ENCODE measurements at regions not wholly inside any gene's neighbourhood (a gene's known extent, or its start where the extent isn't known, plus 50 kb on each side); places are given as distances from the start of the nearest gene placed in this dataset.
"Not testable (repeated sequence)": the region's sequence is repeated elsewhere in the genome, so short reads cannot be mapped to it uniquely, and the experiment has no call there.

DNA sequence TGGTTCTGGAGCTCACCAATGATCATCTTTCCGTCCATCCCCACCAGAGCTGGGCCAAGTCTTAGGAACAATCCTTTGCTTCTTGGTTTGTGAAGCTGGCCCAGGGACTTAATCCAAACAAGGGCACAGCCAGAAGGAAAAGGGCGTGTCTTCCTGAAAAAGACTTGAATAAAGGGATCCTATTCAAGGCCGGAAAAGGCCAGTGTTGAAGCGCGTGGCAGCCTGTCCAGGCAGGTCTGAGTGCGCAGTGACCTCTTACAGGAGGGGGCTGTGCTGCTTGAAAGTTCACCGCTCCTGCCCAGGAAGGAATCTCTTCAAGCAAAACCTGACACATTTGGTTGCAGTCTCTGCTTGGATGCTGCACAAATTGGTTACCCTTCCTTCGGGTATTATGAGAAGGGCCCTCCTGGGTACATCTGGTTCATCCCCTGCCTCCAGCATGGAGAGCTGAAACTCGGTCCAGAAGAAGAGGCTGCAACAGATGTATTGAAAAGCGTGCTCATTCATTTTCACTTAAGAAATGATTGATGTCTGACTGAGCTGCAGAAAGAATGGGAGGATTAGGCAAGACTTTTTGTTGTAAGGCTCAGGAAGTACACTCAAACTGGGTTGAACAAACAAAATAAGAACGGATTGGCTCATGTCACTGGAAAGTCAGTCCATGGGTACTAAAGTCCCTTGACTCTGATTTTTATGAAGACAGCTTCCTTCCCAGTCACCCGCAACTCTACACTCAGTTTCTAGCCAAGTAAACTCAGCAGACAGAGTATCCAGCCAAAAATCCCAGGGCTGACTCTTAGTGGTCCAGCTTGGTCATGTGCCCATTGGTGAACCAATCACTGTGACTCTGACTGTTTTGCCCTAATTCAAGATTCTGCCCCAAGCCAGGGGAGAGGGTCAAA is 136.3 kb downstream of the TFAP2C start:
- DNase-seq (ENCODE audit: extremely low read depth in 1 of 2, low read depth in 1 of 2), result no peak

- no peak for DNase-seq (ENCODE audit: extremely low read depth in 1 of 2, low read depth in 1 of 2)
Observed at GRCh38 chr20:56766528-56766927, 137.4 kb downstream of the TFAP2C start.

DNA sequence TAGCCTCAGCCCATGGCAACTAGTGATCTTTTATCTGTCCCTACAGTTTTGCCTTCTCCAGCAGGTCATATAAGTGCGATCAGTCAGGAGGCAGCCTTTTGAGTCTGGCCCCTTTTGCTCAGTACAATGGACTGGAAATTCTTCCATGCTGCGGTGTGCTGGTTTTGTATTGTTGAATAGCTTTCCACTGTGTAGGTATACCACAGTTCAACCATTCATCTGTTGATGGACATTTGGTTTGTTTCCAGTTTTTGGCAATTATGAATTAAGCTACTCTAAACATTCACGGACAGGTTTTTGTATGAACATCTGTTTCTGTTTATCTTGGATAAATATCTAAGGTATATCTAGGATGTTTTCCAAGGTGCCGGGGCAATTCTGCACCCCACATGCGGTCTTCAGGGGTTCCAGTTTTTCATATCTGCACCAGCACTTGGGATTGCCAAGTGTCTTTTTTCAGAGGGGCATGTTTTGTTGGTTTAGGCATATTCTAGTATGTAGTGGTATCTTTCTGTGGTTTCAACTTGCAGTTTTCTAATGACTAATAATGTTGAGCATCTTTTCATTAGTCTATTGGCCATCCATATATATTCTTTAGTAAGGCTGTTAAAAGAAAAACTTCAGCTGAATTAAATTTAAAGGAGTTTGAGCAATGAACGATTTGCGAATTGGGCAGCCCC is 141.0 kb downstream of the TFAP2C start:
- no peak for DNase-seq (ENCODE audit: extremely low read depth in 1 of 2, low read depth in 1 of 2)

GRCh38 chr20:56773749-56774148 is 144.6 kb downstream of the TFAP2C start:
- no peak for DNase-seq (ENCODE audit: extremely low read depth in 1 of 2, low read depth in 1 of 2)

- DNase-seq (ENCODE audit: extremely low read depth in 1 of 2, low read depth in 1 of 2), result no peak
Observed at GRCh38 chr20:56774873-56775272, 145.8 kb downstream of the TFAP2C start.

DNA sequence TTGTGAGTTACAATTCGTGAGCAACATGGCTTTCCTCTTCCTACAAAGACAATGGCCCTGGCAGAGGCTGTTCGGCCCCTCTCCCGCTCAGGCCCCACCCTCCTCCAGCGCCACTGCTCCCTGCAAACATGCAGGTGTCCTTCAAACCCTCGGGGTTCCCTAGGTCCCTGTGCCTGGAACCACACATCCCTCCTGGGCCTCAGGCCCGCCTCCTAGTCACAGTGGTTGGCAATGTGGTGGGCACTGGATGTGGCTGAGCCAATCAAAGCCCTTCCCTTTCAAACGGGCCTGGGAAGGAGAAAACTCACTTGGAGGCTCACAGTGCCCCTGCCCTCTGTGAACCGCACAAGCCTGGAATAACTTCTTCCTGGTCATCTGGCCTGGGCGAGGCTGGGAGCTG is 147.2 kb downstream of the TFAP2C start:
- no peak for DNase-seq (ENCODE audit: extremely low read depth in 1 of 2, low read depth in 1 of 2)

- DNase-seq (ENCODE audit: extremely low read depth in 1 of 2, low read depth in 1 of 2), result no peak
Observed at GRCh38 chr20:56778765-56779195, 149.7 kb downstream of the TFAP2C start.

GRCh38 chr20:56779452-56780143 is 150.5 kb downstream of the TFAP2C start:
- DNase-seq (ENCODE audit: extremely low read depth in 1 of 2, low read depth in 1 of 2), result no peak

DNA sequence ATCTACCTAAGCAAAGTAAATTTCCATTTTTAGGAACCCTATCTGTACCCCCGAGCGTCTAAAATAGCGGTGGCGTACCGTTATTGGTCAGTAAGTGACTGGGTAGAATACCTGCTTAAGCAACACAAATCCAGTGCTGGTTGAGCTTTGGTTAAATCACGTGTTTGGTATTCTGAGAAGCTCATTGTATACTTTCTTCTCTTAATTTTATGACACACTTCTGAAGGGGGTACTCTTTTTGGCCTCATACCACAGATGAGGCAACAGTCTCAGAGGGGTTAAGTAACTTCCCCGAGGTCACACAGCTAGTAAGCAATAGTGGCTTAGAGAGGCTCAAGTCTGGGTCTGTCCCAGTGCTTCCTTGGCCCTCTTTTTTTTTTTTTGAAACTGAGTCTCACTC is 151.2 kb downstream of the TFAP2C start:
- no peak for DNase-seq (ENCODE audit: extremely low read depth in 1 of 2, low read depth in 1 of 2)

- no peak for DNase-seq (ENCODE audit: extremely low read depth in 1 of 2, low read depth in 1 of 2)
Observed at GRCh38 chr20:56781108-56781739, 152.1 kb downstream of the TFAP2C start.

DNA sequence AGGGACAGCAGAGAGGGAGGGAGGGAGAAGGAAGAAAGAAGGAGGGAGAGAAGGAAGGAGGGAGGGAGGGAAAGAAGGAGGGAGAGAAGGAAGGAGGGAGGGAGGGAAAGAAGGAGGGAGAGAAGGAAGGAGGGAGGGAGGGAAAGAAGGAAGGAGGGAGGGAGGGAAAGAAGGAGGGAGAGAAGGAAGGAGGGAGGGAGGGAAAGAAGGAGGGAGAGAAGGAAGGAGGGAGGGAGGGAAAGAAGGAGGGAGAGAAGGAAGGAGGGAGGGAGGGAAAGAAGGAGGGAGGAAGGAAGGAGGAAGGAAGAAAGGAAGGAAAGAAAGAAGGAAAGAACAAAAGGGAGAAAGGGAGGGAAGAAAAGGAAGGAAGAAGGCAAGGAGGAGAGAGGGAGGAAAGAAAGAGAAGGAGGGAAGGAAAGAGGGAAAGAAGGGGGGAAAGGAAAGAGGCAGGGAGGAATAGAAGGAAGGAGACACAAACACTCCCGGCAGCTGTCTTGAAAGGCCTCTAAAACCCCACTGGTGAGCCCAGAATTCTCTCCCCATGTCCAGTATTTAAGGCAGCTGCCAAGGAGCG is 153.0 kb downstream of the TFAP2C start:
- DNase-seq (ENCODE audit: extremely low read depth in 1 of 2, low read depth in 1 of 2), result not testable (repeated sequence)

DNA sequence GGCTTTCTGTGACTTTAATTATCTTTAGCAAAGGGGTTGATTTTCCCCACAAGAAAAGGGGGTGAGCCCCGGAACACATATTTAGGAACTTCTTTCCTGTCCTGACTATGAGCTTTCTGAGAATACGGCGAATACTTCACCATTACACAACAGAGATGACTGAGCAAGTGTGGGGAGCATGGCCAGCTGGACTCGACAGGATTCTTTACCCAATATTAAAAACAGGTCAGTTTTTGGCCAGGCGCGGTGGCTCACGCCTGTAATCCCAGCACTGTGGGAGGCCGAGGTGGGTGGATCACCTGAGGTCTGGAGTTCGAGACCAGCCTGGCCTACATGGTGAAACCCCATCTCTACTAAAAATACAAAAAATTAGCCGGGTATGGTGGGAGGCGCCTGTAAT is 153.7 kb downstream of the TFAP2C start:
- not testable (repeated sequence) for DNase-seq (ENCODE audit: extremely low read depth in 1 of 2, low read depth in 1 of 2)

- DNase-seq (ENCODE audit: extremely low read depth in 1 of 2, low read depth in 1 of 2), result no peak
Observed at GRCh38 chr20:56783826-56784225, 154.7 kb downstream of the TFAP2C start.

DNA sequence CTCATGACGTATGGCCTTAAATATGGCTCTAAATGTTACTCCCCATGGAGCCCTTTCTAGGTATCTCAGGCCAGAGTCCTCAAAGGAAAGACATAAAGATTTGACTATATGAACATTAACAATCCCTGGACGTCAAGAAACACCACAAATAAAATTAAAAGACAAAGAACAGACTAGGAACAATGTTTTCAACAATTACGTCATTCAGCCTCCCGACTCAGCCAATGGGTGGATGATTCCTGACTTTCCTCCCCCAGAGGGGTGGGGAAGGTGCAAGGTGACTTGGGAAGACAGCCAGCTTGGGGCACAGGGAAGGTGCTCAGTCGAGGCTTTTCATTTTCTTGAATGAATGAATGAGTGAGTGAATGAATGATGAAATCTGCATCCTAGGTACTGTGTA is 157.4 kb downstream of the TFAP2C start:
- DNase-seq (ENCODE audit: extremely low read depth in 1 of 2, low read depth in 1 of 2), result no peak

DNA sequence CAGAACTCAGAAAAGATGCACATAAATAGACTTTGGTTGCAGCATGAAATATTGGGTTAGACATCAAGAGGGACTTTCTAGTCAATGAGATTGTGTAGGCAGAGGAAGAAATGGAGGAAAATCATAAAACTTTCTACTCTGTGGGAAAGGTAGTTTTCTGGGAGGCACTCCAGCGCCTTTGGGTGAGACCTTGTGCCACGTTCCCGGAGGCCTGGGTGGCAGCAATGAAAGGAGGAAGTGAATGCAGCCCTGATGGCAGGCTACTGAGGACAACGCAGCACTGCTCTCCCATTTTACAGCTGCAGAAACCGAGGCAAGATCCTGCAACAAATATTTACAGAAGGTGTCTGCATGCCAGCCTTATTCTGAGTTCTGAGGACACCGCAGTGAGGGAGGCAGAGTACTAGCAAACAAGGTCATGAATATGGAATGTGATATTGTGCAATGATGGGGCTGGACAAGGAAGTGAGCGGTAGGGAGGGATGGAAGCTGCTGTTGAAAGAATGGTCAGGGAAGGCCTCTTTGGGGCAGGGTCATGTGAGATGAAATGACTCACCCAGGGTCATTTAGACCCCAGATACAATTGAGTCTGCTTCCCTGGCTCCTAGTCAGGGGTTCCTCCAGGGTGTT is 159.1 kb downstream of the TFAP2C start:
- DNase-seq (ENCODE audit: extremely low read depth in 1 of 2, low read depth in 1 of 2), result no peak

- no peak for DNase-seq (ENCODE audit: extremely low read depth in 1 of 2, low read depth in 1 of 2)
Observed at GRCh38 chr20:56788671-56789610, 159.8 kb downstream of the TFAP2C start.

DNA sequence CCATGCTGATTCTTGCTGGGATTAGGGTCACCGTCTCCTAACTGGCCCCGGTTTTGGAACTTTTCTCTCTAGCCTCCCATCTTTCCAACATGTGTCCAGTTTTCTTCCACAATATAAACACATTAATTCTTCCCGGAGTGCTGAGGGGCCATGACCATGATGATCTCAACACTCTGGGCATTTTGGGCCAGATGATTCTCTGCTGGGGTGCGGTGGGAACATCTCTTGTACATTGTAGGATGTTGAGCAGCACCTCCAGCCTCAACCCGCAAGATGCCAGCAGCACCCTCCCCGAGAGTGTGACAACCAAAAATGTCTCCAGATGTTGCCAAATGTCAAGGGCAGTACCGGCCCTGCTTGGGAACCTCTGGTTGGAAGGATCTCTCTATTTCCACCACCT is 164.8 kb downstream of the TFAP2C start:
- DNase-seq (ENCODE audit: extremely low read depth in 1 of 2, low read depth in 1 of 2), result no peak

DNA sequence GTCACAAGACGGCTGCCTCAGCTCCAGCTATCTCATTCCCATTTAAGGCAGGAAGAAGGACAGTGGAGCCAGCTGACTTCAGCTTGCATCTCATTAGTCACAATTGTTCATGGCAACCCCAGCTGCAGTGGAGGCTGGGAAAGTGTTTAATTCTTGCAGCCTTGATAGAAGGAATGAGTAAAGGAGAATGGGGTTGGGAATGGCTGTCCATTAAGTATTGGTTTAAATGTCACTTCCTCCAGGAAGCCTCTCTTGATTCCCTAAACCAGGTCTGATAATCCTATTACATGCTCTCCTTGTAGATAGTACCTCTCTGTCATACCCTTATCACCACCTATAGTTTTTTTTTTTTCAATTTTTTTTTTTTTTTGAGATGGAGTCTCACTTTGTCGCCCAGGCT is 166.4 kb downstream of the TFAP2C start:
- DNase-seq (ENCODE audit: extremely low read depth in 1 of 2, low read depth in 1 of 2), result no peak

DNA sequence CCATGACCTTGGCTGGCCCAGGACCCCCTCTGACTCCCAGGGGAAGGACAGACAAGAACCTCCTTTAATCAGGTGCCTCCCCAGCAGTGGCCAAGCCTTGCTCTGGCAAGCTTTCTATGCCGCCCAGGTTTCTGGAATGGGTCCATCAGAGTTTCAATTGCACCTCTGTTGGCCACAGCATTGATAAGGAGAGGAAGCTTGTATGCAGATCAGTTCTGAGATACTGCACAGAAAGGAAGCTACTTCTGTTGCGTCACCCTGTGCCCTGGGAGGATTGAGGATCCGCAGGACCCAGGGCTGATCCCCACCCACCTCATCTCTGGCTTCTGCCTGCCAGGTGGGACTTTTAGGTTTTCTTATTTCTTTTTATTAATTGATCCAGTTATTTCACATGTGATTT is 167.2 kb downstream of the TFAP2C start:
- DNase-seq (ENCODE audit: extremely low read depth in 1 of 2, low read depth in 1 of 2), result no peak

All from stimulated activated CD8-positive, alpha-beta memory T cell treated with anti-CD3 and anti-CD28 coated beads, Interleukin-7, amount 100 ng/mL, for 48 hours (primary cell).